Activated CD8-positive, alpha-beta T cell treated with anti-CD3 and anti-CD28 coated beads for 36 hours (primary cell): ENCODE measurements at regions not wholly inside any gene's neighbourhood (a gene's known extent, or its start where the extent isn't known, plus 50 kb on each side); places are given as distances from the start of the nearest gene placed in this dataset.

Experiments used
- ATAC-seq: fragments of 200-7000 bp; cut with Tn5 transposase; one replicate; pipeline ENCODE4 v1.10.0; 2021; ENCODE audit warnings: mild to moderate bottlenecking, moderate library complexity
- CTCF ChIA-PET: fragments of 350-600 bp; sonication (Branson Sonifier 250); formaldehyde crosslinking; loops from one replicate; lab custom pipeline; 2021; ENCODE audit warnings: antibody characterized with exemption; lab: Charles Lee
- POLR2A ChIA-PET: fragments of 350-600 bp; sonication (Branson Sonifier 250); formaldehyde crosslinking; loops from one replicate; lab custom pipeline; 2021; ENCODE audit warnings: antibody characterized with exemption; lab: Charles Lee
- DNase-seq: peaks from one replicate; pipeline ENCODE4 v3.0.0-alpha.2; 2020
- H3K27ac Mint-ChIP-seq: one replicate; pipeline ENCODE4 v1.8.0; 2021; ENCODE audit warnings: mild to moderate bottlenecking, mixed read lengths
- H3K27me3 Mint-ChIP-seq: one replicate; pipeline ENCODE4 v1.8.0; 2021; ENCODE audit warnings: mixed read lengths
- H3K36me3 Mint-ChIP-seq: one replicate; pipeline ENCODE4 v1.8.0; 2021; ENCODE audit warnings: low read depth, mixed read lengths
- H3K4me1 Mint-ChIP-seq: one replicate; pipeline ENCODE4 v1.8.0; 2021; ENCODE audit warnings: low read depth, mixed read lengths
- H3K4me3 Mint-ChIP-seq: one replicate; pipeline ENCODE4 v1.8.0; 2021; ENCODE audit warnings: mild to moderate bottlenecking, moderate library complexity, mixed read lengths
- H3K9me3 Mint-ChIP-seq: one replicate; pipeline ENCODE4 v1.8.0; 2021; ENCODE audit warnings: mixed read lengths
- intact Hi-C: fragments of 100-400 bp; cut with micrococcal nuclease; formaldehyde crosslinking; loops from one replicate; pipeline ENCODE4 v1.10.0; 2022
- TF ChIP-seq, protein P1 (sequence below): fragments of 200-600 bp; IDR thresholded peaks from one replicate; pipeline ENCODE4 v1.8.0; 2022; ENCODE audit warnings: antibody characterized with exemption, mild to moderate bottlenecking

DNA sequence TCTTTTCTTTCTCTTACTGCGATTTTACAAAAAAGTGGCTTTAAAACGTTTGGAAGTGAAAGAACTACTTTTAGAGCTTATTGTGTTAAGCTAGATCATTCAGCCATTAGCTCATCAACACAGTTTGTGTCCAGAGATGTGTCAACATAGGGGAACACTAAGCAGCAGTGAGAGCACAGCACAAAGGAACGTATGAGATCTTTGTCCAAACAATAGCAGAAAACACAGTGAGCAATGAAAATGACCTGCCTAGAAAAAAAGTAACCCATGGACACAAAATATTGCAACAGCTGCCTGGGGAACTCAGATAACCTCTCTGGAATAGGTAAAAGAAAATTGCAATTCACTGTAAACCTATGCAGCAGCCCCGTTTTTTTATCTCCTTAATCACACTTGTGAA lies 372.5 kb downstream of the ARHGEF28 start:
- H3K4me3 Mint-ChIP-seq = no peak overlapping the region
- ATAC-seq (no peak), DNase-seq (no peak)
- TF ChIP-seq, protein P1, sequence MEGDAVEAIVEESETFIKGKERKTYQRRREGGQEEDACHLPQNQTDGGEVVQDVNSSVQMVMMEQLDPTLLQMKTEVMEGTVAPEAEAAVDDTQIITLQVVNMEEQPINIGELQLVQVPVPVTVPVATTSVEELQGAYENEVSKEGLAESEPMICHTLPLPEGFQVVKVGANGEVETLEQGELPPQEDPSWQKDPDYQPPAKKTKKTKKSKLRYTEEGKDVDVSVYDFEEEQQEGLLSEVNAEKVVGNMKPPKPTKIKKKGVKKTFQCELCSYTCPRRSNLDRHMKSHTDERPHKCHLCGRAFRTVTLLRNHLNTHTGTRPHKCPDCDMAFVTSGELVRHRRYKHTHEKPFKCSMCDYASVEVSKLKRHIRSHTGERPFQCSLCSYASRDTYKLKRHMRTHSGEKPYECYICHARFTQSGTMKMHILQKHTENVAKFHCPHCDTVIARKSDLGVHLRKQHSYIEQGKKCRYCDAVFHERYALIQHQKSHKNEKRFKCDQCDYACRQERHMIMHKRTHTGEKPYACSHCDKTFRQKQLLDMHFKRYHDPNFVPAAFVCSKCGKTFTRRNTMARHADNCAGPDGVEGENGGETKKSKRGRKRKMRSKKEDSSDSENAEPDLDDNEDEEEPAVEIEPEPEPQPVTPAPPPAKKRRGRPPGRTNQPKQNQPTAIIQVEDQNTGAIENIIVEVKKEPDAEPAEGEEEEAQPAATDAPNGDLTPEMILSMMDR = no peak
- intact Hi-C loops = no loop called here
- H3K9me3 Mint-ChIP-seq = peaks cover 3% of the 10 kb centered on the region
- H3K36me3 Mint-ChIP-seq = no peaks in the 10 kb centered on the region
- H3K4me1 Mint-ChIP-seq = no peaks in the 10 kb centered on the region
- H3K27me3 Mint-ChIP-seq = peaks cover 8% of the 10 kb centered on the region
- no peak overlapping the region for H3K27ac Mint-ChIP-seq
- POLR2A ChIA-PET = no interaction called here
- CTCF ChIA-PET = interaction anchor here (1.9 kb wide), 1 partner anchor 96 kb away, joined by 4 read pairs; no protein-coding TSS in a partner anchor

DNA sequence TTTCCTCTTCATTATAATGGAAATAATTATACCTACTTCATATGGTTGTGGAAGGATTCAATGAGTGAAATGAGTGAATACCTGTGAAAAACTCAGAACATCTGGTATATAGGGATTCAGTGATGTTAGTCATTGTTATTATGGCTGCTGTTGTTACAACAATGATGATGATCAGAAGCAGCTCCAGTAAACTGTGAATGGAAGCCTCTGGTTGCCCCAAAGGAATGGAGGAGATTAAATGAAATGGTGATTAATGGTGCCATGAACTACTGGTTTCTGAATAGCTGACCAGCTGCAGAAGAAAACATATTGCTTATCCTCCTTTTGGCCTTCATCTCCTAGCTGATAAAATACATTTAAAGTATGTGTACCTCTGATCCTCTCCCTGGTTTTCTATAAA lies 372.0 kb downstream of the ARHGEF28 start:
- H3K27me3 Mint-ChIP-seq = peaks cover 8% of the 10 kb centered on the region
- no peaks in the 10 kb centered on the region for H3K36me3 Mint-ChIP-seq
- intact Hi-C loops = no loop called here
- DNase-seq (no peak), ATAC-seq (no peak)
- POLR2A ChIA-PET = no interaction called here
- H3K4me3 Mint-ChIP-seq = no peak overlapping the region
- CTCF ChIA-PET = interaction anchor here (1.9 kb wide), 1 partner anchor 96 kb away, joined by 4 read pairs; no protein-coding TSS in a partner anchor
- H3K9me3 Mint-ChIP-seq = peaks cover 3% of the 10 kb centered on the region
- H3K4me1 Mint-ChIP-seq = no peaks in the 10 kb centered on the region
- TF ChIP-seq, protein P1 = no peak
- no peak overlapping the region for H3K27ac Mint-ChIP-seq

DNA sequence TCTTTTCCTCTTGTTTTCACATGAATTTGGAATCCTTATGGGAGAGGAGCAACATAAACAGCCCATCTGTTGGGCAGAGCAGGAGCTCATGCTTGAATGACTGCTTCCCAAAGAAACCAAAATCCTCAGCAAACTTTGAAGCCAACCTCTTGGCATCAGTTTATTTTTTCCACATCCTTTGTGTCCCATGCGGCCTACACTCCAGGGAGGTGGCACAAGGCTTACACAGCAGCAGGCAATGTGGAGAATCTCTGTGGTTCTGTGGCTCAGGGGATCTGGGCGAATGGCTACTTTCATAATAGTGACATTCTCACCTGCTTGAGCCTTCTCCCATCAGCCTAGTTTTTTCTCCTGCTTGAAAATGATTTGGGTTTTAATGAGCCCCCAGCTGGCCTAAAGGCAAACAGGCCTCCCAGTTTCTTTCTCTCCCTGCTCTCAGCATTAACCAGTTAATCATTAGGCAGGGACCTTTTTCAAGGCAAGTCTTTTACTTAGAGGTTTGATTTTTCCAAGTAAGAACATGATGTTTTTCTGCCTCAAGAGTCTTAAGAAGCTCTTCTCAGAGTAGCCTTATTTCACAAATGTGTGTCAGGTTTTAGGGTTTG lies 370.3 kb downstream of the ARHGEF28 start:
- intact Hi-C loops = no loop called here
- Mint-ChIP-seq H3K9me3 (peaks cover 3% of the 10 kb centered on the region), H3K36me3 (no peaks in the 10 kb centered on the region), H3K4me3 (no peak overlapping the region), H3K4me1 (no peaks in the 10 kb centered on the region), H3K27ac (no peak overlapping the region), H3K27me3 (peaks cover 17% of the 10 kb centered on the region)
- TF ChIP-seq, protein P1 = no peak
- no peak for DNase-seq
- ChIA-PET CTCF (no interaction called here), POLR2A (no interaction called here)
- no peak for ATAC-seq

DNA sequence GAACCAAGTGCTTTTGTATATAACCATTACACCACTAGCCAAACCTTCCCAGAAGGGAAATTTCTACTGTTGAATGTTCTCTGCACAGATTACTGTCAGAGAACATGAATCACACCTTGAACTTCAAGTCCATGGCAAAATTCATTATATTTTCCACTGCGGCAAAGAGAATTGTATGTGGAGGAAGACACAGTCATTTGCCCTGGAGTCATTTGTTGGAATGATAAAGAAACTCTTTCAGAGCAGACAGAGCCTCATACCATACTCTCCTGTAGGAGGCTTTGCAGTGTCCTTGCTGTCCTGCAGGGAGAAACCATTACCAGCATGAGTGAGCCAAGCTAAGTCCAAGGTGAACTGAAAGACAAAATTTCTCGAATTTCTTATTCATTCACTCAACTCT lies 369.0 kb downstream of the ARHGEF28 start:
- H3K27ac Mint-ChIP-seq = no peak overlapping the region
- ChIA-PET CTCF (no interaction called here), POLR2A (no interaction called here)
- TF ChIP-seq, protein P1 = no peak
- H3K36me3 Mint-ChIP-seq = no peaks in the 10 kb centered on the region
- ATAC-seq (no peak), DNase-seq (no peak)
- H3K27me3 Mint-ChIP-seq = peaks cover 20% of the 10 kb centered on the region
- intact Hi-C loops = no loop called here
- no peak overlapping the region for H3K4me3 Mint-ChIP-seq
- peaks cover 3% of the 10 kb centered on the region for H3K9me3 Mint-ChIP-seq
- H3K4me1 Mint-ChIP-seq = no peaks in the 10 kb centered on the region
